ENCODE measurements at regions not wholly inside any gene's neighbourhood (a gene's known extent, or its start where the extent isn't known, plus 50 kb on each side); places are given as distances from the start of the nearest gene placed in this dataset.
"Not testable (repeated sequence)": the region's sequence is repeated elsewhere in the genome, so short reads cannot be mapped to it uniquely, and the experiment has no call there.

GRCh38 chr17:20842012-20842411 is 200.8 kb downstream of the USP22 start:
- DNase-seq (ENCODE audit: low read depth); in situ Hi-C loops (cut with HindIII; ENCODE audit: low sequenced_read_pairs); H3K4me3 ChIP-seq (ENCODE audit: low read depth, low read length): not testable (repeated sequence)

- in situ Hi-C loops (cut with HindIII; ENCODE audit: low sequenced_read_pairs); H3K4me3 ChIP-seq (ENCODE audit: low read depth, low read length): not testable (repeated sequence)
These were observed 199.6 kb downstream of the USP22 start for GRCh38 chr17:20843261-20843660.

GRCh38 chr17:20843799-20844553 is 198.8 kb downstream of the USP22 start:
- H3K4me3 ChIP-seq (ENCODE audit: low read depth, low read length); DNase-seq (ENCODE audit: low read depth); in situ Hi-C loops (cut with HindIII; ENCODE audit: low sequenced_read_pairs): not testable (repeated sequence)

More at GRCh38 chr17:20843261-20843660, 199.6 kb downstream of the USP22 start:
- DNase-seq (ENCODE audit: low read depth), result not testable (repeated sequence)

- in situ Hi-C loops (cut with HindIII; ENCODE audit: low sequenced_read_pairs); DNase-seq (ENCODE audit: low read depth); H3K4me3 ChIP-seq (ENCODE audit: low read depth, low read length): not testable (repeated sequence)
- peak; percentile 43 for TF ChIP-seq CTCF (IDR thresholded peaks at IDR 0.05; ENCODE audit: low read depth, low read length, missing control alignments)
These were observed 193.9 kb downstream of the USP22 start for GRCh38 chr17:20848869-20849443.

GRCh38 chr17:20851591-20852238 is 191.1 kb downstream of the USP22 start:
- peak; percentile 15 for DNase-seq (ENCODE audit: low read depth)
- in situ Hi-C loops (cut with HindIII; ENCODE audit: low sequenced_read_pairs), result not testable (repeated sequence)
- peak overlapping the region; percentile 24 for H3K4me3 ChIP-seq (ENCODE audit: low read depth, low read length)

GRCh38 chr17:20852239-20852989 is 190.4 kb downstream of the USP22 start:
- DNase-seq (ENCODE audit: low read depth), result no peak
- no peak for TF ChIP-seq CTCF (IDR thresholded peaks at IDR 0.05; ENCODE audit: low read depth, low read length, missing control alignments)
- peak overlapping the region; percentile 24 for H3K4me3 ChIP-seq (ENCODE audit: low read depth, low read length)
- in situ Hi-C loops (cut with HindIII; ENCODE audit: low sequenced_read_pairs), result no loop called here

GRCh38 chr17:20852990-20853370 is 189.8 kb downstream of the USP22 start:
- TF ChIP-seq CTCF (IDR thresholded peaks at IDR 0.05; ENCODE audit: low read depth, low read length, missing control alignments), result no peak
- peak overlapping the region; percentile 24 for H3K4me3 ChIP-seq (ENCODE audit: low read depth, low read length)
- no peak for DNase-seq (ENCODE audit: low read depth)
- in situ Hi-C loops (cut with HindIII; ENCODE audit: low sequenced_read_pairs), result no loop called here

GRCh38 chr17:20855910-20856470 is 186.8 kb downstream of the USP22 start:
- H3K4me3 ChIP-seq (ENCODE audit: low read depth, low read length); DNase-seq (ENCODE audit: low read depth); in situ Hi-C loops (cut with HindIII; ENCODE audit: low sequenced_read_pairs): not testable (repeated sequence)

GRCh38 chr17:20866444-20867209 is 176.2 kb downstream of the USP22 start:
- in situ Hi-C loops (cut with HindIII; ENCODE audit: low sequenced_read_pairs), result not testable (repeated sequence)

GRCh38 chr17:20867436-20867937 is 175.3 kb downstream of the USP22 start:
- in situ Hi-C loops (cut with HindIII; ENCODE audit: low sequenced_read_pairs); DNase-seq (ENCODE audit: low read depth); H3K4me3 ChIP-seq (ENCODE audit: low read depth, low read length): not testable (repeated sequence)

More at GRCh38 chr17:20866444-20867209, 176.2 kb downstream of the USP22 start:
- not testable (repeated sequence) for H3K4me3 ChIP-seq (ENCODE audit: low read depth, low read length); DNase-seq (ENCODE audit: low read depth)

GRCh38 chr17:20867938-20868661 is 174.7 kb downstream of the USP22 start:
- DNase-seq (ENCODE audit: low read depth); H3K4me3 ChIP-seq (ENCODE audit: low read depth, low read length); in situ Hi-C loops (cut with HindIII; ENCODE audit: low sequenced_read_pairs): not testable (repeated sequence)

GRCh38 chr17:20868662-20869007 is 174.2 kb downstream of the USP22 start:
- in situ Hi-C loops (cut with HindIII; ENCODE audit: low sequenced_read_pairs); DNase-seq (ENCODE audit: low read depth): not testable (repeated sequence)

More at GRCh38 chr17:20868662-20869007, 174.2 kb downstream of the USP22 start:
- H3K4me3 ChIP-seq (ENCODE audit: low read depth, low read length), result not testable (repeated sequence)

Measured in astrocyte of the cerebellum (primary cell).